HUES48 (cell line): ENCODE measurements at regions not wholly inside any gene's neighbourhood (a gene's known extent, or its start where the extent isn't known, plus 50 kb on each side); places are given as distances from the start of the nearest gene placed in this dataset.

Experiments used
- H3K27ac ChIP-seq: one replicate; pipeline ENCODE4 v1.7.0; 2013; ENCODE audit warnings: low read depth, low read length, inconsistent platforms
- H3K27me3 ChIP-seq: 2 replicates; pipeline ENCODE4 v1.6.1; 2013; ENCODE audit warnings: mild to moderate bottlenecking, low read length; ENCODE audit not compliant: control insufficient read depth, insufficient read depth
- H3K36me3 ChIP-seq: 2 replicates; pipeline ENCODE4 v1.6.1; 2013; ENCODE audit warnings: low read length; ENCODE audit not compliant: control insufficient read depth, insufficient read depth
- H3K4me1 ChIP-seq: 2 replicates; pipeline ENCODE4 v1.6.1; 2013; ENCODE audit warnings: mild to moderate bottlenecking, low read length; ENCODE audit not compliant: control insufficient read depth, insufficient read depth
- H3K4me3 ChIP-seq: 2 replicates; pipeline ENCODE4 v1.5.1; 2013; ENCODE audit warnings: mild to moderate bottlenecking, low read depth, low read length
- H3K9ac ChIP-seq: 2 replicates; pipeline ENCODE4 v1.6.1; 2013; ENCODE audit warnings: mild to moderate bottlenecking, low read depth, low read length, moderate library complexity
- H3K9me3 ChIP-seq: 2 replicates; pipeline ENCODE4 v1.6.1; 2013; ENCODE audit warnings: low read length; ENCODE audit not compliant: control insufficient read depth, insufficient read depth

DNA sequence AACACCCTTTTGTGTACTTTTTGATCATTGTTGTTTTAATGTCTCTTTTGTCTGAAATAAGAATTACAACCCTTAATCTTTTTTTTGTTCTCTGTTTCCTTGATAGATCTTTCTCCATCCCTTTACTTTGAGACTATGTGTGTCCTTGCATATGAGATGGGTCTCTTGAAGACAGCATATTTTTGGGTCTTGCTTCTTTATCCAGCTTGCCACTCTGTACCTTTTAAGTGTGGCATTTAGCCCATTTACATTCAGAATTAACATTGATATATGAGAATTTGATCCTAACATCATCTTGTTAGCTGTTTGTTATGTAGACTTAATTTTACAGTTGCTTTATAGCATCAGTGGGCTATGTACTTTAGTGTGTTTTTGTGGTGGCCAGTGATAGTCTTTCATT is 382.5 kb downstream of the MED10 start:
- Histone ChIP-seq H3K36me3 (no peaks in the 10 kb centered on the region), H3K27ac (no peak overlapping the region), H3K9me3 (peaks cover 11% of the 10 kb centered on the region; the same call in 1 of the 2 replicates), H3K4me3 (no peak overlapping the region), H3K9ac (no peak overlapping the region), H3K4me1 (no peaks in the 10 kb centered on the region), H3K27me3 (no peaks in the 10 kb centered on the region)

DNA sequence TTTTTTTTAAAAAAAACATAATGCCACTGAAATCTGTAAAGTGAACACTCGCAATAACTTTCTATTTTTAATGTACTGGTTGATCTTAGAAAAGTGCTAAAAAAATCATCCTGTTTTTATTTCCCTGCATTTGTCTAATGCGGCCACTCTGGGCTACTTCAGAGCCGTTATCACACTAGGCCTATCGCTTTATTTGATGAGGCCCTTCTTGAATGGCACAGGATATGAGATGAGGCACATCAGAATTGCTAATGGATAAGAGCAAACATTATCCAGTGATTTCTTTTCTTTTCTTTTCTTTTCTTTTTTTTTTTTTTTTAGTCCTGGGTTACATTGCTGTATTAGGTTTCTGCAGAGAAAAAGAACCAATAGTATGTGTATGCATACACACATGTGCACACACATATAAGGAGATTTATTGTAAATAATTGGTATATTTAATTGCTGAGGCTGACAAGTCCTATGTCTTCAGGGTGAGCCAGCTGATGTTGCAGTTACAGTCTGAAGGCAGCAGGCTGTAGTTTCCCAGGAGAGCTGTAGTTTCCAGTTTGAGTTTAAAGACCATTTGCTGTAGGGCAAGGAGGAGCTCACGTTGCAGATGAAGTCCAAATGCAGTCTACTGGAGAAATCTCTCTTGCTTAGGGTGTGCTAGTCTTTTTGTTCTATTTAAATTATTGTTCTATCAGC is 391.7 kb downstream of the MED10 start:
- Histone ChIP-seq H3K36me3 (no peaks in the 10 kb centered on the region), H3K9me3 (no peaks in the 10 kb centered on the region), H3K9ac (no peak overlapping the region), H3K4me1 (no peaks in the 10 kb centered on the region), H3K27me3 (no peaks in the 10 kb centered on the region), H3K27ac (no peak overlapping the region), H3K4me3 (no peak overlapping the region)

DNA sequence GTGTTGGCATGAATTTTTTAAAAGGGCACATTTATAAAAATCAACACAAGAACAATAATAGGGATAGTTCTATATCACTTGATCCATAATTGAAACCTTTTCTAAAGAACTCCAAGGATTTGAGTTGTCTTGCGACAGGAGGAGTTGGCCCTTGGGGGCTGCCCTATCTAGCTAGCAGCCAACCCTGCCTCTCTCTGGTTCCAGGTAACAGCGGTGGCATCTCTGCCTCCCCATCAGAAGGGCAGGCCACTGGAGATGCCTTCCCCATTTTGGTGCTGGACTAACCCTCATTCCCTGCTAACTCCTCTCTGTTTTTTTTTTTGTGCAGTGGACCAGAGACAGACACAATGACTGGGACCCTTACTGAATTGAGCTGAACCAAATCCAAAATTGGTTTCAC is 393.0 kb downstream of the MED10 start:
- Histone ChIP-seq H3K27me3 (no peaks in the 10 kb centered on the region), H3K4me1 (peaks cover 4% of the 10 kb centered on the region), H3K9me3 (no peaks in the 10 kb centered on the region), H3K4me3 (no peak overlapping the region), H3K36me3 (no peaks in the 10 kb centered on the region), H3K9ac (no peak overlapping the region), H3K27ac (no peak overlapping the region)

DNA sequence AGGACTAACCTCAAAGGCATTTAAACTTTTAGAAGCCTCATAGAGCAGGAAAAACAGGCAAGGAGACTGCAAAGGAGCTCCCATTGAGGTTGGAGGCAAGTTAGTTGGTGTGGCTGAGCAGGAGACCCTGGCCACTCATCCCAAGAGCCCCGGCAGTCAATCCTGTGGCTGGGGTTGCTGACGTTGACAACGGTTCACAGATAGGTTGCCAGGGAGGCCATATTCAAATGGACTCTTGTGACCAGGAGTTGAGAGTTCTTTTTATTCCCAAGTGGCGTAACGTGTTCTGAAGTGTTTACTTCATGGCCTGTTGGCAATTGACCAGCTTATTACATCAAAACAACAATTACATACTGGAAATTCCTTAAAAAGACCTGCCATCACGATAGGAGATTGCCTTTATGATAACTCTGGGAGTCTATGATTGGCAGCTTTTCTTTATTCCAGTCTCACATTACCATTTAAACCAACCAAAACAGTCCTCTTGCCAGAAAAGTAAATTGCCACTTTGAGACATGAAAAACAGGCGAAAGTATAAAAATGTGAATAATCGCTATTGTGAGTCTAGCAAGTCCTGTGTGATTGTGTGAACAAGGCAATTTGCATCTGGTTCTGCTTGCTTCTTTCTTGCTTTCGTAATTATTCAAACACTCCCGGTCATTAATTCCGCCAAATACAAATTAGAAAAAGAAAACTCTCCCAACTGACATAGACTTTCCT is 394.9 kb downstream of the MED10 start:
- Histone ChIP-seq H3K36me3 (no peaks in the 10 kb centered on the region), H3K27me3 (no peaks in the 10 kb centered on the region), H3K9ac (no peak overlapping the region), H3K9me3 (no peaks in the 10 kb centered on the region), H3K4me1 (peaks cover 8% of the 10 kb centered on the region), H3K27ac (no peak overlapping the region), H3K4me3 (no peak overlapping the region)

DNA sequence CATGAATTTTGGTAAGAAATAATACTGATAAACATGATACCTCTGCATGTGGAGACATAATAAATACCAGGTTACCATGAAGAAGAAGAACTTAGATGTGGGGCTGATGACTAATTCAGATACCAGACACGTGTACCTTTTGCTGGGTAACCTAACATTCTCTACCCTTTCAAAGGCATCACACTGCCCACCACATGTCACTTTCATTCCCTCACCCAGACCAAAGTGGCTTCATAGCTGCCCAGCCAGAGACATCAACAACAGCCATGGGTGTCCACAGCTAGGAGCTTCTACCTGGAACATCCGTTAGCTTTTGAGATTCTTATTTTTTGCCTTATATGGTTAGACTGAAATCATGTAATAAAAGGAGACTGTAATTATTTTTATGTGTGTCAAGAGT is 396.8 kb downstream of the MED10 start:
- H3K27me3 ChIP-seq = no peaks in the 10 kb centered on the region
- H3K36me3 ChIP-seq = no peaks in the 10 kb centered on the region
- no peak overlapping the region for H3K9ac ChIP-seq
- H3K27ac ChIP-seq = no peak overlapping the region
- H3K4me3 ChIP-seq = no peak overlapping the region
- no peaks in the 10 kb centered on the region for H3K9me3 ChIP-seq
- H3K4me1 ChIP-seq = peaks cover 8% of the 10 kb centered on the region

DNA sequence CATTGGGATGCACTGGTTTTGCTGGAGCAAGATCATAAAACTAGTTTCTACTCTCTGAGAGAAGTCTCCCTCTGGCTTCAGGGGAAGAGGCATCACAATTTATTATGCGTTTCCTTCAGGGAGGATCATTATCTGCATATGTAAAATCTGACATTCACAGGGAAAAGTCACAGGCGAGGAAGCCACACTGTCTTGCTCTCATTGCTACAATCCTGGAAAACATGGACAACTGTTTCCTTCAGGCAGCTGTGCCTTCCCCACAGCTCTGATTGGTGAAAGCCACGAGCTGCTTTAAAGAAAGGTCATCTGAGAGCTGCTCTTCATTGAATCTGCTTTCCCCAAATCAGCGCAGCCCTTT is 397.8 kb downstream of the MED10 start:
- H3K4me1 ChIP-seq = peaks cover 8% of the 10 kb centered on the region
- no peak overlapping the region for H3K4me3 ChIP-seq

DNA sequence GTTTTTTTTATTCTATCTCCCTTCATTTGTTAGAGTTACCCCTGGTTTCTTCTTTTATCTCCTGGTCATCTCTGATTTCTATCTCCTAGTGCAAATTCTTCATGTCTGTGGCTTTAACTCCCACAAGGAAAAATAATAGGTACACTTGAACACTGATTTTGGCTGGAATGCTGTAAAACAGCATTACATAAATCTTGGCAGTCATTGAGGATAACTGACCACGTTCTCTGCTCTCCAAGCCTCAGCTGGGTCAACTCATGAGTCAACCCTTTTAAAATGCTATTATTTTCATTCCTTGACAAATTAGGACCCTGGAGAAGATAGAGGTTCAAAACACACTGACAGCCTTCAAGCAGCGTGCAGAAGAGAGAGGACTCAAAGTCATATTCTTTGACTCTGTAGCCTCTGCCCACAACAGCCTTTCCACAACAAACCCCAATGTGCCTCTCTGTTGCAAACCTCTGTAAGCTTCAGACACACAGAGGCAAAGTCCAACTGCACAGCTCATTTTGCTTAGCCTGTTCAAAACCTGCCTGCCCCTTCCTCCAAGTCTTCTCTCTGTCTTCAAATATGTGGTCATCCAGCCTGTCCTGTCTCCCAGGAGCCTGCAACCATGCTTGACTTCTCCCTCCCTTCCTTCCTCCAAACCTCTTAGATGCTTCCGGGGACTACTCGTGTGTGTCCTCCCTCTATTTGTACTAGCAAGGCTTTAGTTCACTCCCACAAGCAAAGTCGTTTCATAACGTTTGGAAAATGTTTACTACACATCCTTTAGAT is 398.4 kb downstream of the MED10 start:
- Histone ChIP-seq H3K4me3 (no peak overlapping the region), H3K4me1 (peaks cover 8% of the 10 kb centered on the region), H3K9ac (no peak overlapping the region), H3K27me3 (no peaks in the 10 kb centered on the region), H3K36me3 (no peaks in the 10 kb centered on the region), H3K9me3 (no peaks in the 10 kb centered on the region), H3K27ac (no peak overlapping the region)

More for the DNA sequence above, 397.8 kb downstream of the MED10 start:
- no peaks in the 10 kb centered on the region for H3K36me3 ChIP-seq
- H3K9ac ChIP-seq = no peak overlapping the region
- H3K27ac ChIP-seq = no peak overlapping the region
- H3K27me3 ChIP-seq = no peaks in the 10 kb centered on the region
- no peaks in the 10 kb centered on the region for H3K9me3 ChIP-seq

DNA sequence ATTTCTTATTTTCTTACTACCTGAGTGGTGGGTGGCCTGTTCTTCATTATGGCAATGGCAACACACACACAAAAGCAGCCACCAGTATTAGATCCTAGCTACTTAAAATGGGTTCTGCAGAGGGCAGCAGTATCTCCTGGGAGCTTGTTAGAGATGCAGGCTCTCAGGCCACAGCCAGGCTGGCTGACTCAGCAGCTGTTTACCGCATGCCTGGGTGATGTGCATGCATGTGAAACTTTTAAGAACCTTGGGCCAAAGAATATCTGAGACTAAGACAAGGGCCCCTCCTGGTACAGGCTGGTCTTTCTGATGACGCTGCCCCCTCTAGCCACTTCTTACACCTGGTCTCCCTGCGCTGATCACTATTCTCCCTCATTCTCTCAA is 399.0 kb downstream of the MED10 start:
- H3K36me3 ChIP-seq = no peaks in the 10 kb centered on the region
- no peaks in the 10 kb centered on the region for H3K9me3 ChIP-seq
- no peak overlapping the region for H3K9ac ChIP-seq
- no peak overlapping the region for H3K4me3 ChIP-seq
- H3K4me1 ChIP-seq = peaks cover 8% of the 10 kb centered on the region
- H3K27ac ChIP-seq = no peak overlapping the region
- no peaks in the 10 kb centered on the region for H3K27me3 ChIP-seq

DNA sequence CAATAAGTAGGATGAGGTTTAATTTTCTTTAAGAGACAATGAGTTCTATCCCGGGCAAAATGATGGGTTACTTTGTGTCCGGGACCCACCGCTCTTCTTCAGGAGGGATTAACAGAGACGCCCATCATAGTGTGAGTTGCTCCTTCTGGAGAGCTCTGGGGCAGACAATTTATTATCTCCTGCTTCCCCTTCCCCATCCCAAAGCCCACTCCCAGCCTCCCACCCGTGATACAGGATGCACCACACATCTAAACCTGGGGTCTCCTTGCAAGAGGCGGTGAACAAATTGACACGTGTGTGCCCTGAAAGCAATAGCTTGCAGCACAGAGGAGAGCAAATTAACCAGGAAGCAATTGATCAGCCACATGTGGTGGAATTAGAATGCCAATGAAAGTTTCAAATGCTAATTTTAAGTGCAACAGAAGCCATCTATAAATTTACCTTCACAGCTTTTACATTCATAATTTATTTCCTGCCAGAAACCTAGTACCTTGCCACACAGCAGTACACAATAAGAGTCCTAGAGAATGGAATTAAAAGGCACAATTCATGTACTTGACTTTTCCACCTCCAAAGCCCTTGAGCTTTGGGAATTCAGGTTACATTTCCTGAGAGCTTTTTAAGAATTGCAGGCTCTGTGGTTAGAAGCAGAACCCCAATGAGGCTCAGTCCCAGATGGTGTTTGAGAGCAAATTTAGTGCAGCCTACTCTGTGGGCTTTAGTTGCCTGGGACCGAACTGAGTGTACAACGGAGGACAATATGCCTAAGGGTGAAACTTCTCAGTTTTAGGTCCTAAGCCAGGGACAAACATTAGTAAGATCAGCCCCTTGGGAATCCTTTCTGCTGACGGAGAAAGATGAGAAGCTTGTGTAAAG is 399.6 kb downstream of the MED10 start:
- H3K9ac ChIP-seq = no peak overlapping the region
- H3K27ac ChIP-seq = no peak overlapping the region
- H3K36me3 ChIP-seq = no peaks in the 10 kb centered on the region
- no peaks in the 10 kb centered on the region for H3K9me3 ChIP-seq
- H3K4me1 ChIP-seq = peaks cover 8% of the 10 kb centered on the region
- no peak overlapping the region for H3K4me3 ChIP-seq
- H3K27me3 ChIP-seq = no peaks in the 10 kb centered on the region

DNA sequence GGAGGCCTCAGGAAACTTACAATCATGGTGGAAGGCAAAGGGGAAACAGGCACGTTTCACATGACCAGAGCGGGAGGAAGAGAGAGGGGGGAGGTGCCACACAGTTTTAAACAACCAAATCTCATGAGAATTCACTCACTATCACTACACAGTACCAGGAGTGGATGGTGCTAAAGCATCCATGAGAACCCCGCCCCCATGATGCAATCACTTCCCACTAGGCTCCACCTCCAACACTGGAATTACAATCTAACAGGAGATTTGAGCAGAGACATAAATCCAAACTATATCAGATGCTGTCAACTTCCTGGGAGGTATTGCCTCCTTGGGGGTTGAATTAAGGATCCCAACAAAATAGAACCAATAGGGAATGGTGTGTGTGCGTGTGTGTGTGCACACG is 407.1 kb downstream of the MED10 start:
- H3K9me3 ChIP-seq = no peaks in the 10 kb centered on the region
- H3K27me3 ChIP-seq = no peaks in the 10 kb centered on the region
- H3K4me1 ChIP-seq = no peaks in the 10 kb centered on the region
- H3K4me3 ChIP-seq = no peak overlapping the region
- no peak overlapping the region for H3K9ac ChIP-seq
- no peaks in the 10 kb centered on the region for H3K36me3 ChIP-seq
- H3K27ac ChIP-seq = no peak overlapping the region
